Epithelial cell of proximal tubule (primary cell): ENCODE measurements at regions not wholly inside any gene's neighbourhood (a gene's known extent, or its start where the extent isn't known, plus 50 kb on each side); places are given as distances from the start of the nearest gene placed in this dataset.

Experiments used
- DNase-seq: peaks from one replicate; pipeline ENCODE4 v3.0.0-alpha.2; 2011; ENCODE audit warnings: low read depth
- H3K4me3 ChIP-seq: 2 replicates; pipeline ENCODE4 v1.5.1; 2011; ENCODE audit warnings: low read depth, mild to moderate bottlenecking, low read length
- TF ChIP-seq, protein P1 (sequence below): conservative IDR thresholded peaks from 2 replicates; pipeline ENCODE4 v1.5.1; 2012; ENCODE audit warnings: low read depth, mild to moderate bottlenecking, low read length

- DNase-seq, result no peak
- TF ChIP-seq, protein P1, sequence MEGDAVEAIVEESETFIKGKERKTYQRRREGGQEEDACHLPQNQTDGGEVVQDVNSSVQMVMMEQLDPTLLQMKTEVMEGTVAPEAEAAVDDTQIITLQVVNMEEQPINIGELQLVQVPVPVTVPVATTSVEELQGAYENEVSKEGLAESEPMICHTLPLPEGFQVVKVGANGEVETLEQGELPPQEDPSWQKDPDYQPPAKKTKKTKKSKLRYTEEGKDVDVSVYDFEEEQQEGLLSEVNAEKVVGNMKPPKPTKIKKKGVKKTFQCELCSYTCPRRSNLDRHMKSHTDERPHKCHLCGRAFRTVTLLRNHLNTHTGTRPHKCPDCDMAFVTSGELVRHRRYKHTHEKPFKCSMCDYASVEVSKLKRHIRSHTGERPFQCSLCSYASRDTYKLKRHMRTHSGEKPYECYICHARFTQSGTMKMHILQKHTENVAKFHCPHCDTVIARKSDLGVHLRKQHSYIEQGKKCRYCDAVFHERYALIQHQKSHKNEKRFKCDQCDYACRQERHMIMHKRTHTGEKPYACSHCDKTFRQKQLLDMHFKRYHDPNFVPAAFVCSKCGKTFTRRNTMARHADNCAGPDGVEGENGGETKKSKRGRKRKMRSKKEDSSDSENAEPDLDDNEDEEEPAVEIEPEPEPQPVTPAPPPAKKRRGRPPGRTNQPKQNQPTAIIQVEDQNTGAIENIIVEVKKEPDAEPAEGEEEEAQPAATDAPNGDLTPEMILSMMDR, result no peak
- H3K4me3 ChIP-seq, result no peak overlapping the region
Observed at GRCh38 chr2:126408671-126409070, 247.3 kb upstream of the GYPC start.

DNA sequence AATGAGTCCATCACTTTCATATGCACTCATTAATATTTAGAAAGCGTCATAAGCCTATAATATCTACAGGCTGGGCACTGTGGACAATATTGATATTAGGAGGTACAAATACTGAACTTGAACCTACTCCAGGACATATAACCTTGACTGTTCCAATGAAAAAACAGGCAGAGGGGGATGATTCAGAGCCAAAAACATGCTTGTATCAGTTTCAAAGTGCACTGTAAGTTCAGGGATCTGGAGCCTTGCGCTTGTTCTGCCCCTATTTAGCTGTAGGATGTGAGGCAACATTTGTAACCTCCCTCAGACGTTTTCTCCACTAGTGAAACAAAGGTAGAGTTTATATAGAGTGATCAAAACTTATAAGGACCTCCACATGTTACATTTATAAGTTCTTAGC is 246.1 kb upstream of the GYPC start:
- H3K4me3 ChIP-seq, result no peak overlapping the region
- no peak for DNase-seq
- TF ChIP-seq, protein P1, result no peak

GRCh38 chr2:126413079-126413478 is 242.9 kb upstream of the GYPC start:
- no peak for DNase-seq
- TF ChIP-seq, protein P1, result no peak
- no peak overlapping the region for H3K4me3 ChIP-seq

DNA sequence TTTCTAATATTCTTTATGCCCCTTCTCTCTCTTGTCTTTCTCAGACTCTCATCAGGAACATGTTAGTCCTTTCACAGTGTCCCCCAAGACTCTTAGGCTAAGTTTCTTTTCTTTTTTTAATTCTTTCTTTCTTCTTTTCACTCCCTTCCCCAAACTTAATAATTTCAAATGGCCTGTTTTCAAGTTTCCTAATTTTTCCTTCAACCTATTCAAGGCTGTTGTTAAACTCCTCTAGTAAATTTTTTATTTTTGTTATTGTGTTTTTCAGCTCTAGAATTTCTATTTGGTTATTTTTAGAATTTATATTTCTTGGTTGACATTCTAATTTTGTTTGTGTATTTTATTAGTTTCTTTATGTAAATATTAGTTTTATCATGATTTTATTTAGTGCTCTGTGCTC is 236.6 kb upstream of the GYPC start:
- H3K4me3 ChIP-seq, result no peak overlapping the region
- TF ChIP-seq, protein P1, result no peak
- DNase-seq, result no peak

- no peak for DNase-seq
- TF ChIP-seq, protein P1, result no peak
Observed at GRCh38 chr2:126425943-126426342, 230.0 kb upstream of the GYPC start.

DNA sequence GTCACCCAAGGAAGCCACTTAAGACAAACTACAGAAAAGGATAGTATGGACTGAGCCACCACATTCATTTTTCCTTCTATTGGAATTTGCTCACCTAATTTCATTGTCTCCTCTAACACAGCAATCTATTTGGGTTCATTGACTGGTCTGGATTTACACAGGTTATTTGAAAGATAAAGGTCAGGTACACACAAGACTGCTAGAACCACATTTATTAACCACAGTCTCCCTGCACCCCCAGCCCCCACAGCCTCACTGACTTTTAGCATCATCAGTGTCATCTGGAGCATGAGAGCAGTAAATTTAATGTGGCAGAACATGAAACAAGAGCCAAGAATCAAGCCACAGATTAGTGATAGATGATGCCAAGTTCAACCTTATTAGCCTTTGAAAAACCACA is 226.9 kb upstream of the GYPC start:
- DNase-seq, result no peak
- H3K4me3 ChIP-seq, result no peak overlapping the region
- TF ChIP-seq, protein P1, result no peak

More at GRCh38 chr2:126425943-126426342, 230.0 kb upstream of the GYPC start:
- no peak overlapping the region for H3K4me3 ChIP-seq

GRCh38 chr2:126431136-126431535 is 224.8 kb upstream of the GYPC start:
- no peak for DNase-seq
- TF ChIP-seq, protein P1, result no peak
- no peak overlapping the region for H3K4me3 ChIP-seq
